PC-9 (cell line): ENCODE measurements at regions not wholly inside any gene's neighbourhood (a gene's known extent, or its start where the extent isn't known, plus 50 kb on each side); places are given as distances from the start of the nearest gene placed in this dataset.

Experiments used
- CTCF ChIP-seq: fragments of 200-600 bp; sonication (generic); conservative IDR thresholded peaks from 2 replicates; pipeline ENCODE4 v1.6.1; 2017; ENCODE audit warnings: mixed run types, antibody characterized with exemption, mild to moderate bottlenecking, moderate library complexity
- EZH2 ChIP-seq: fragments of 200-600 bp; sonication (generic); IDR thresholded peaks from 2 replicates; pipeline ENCODE4 v1.8.0; 2017; ENCODE audit warnings: antibody characterized with exemption, low read depth

GRCh38 chr13:64165826-64166225 lies 2750.2 kb upstream of the PCDH20 start:
- TF ChIP-seq CTCF (no peak), EZH2 (no peak)
